Kasumi-1 (cell line): ENCODE measurements at regions not wholly inside any gene's neighbourhood (a gene's known extent, or its start where the extent isn't known, plus 50 kb on each side); places are given as distances from the start of the nearest gene placed in this dataset.

Experiments
- DNase-seq, 2 experiments: peaks; one replicate each; lab custom pipeline; 2025; lab: John Stamatoyannopoulos, UW

- no peak for DNase-seq
Observed at GRCh38 chr5:103428411-103428871, 134.1 kb downstream of the NUDT12 start.

- no peak for DNase-seq
Observed at GRCh38 chr5:103427326-103427725, 135.3 kb downstream of the NUDT12 start.

GRCh38 chr5:103425686-103426454, 136.7 kb downstream of the NUDT12 start:
- DNase-seq, result no peak

- DNase-seq, result no peak
Observed at GRCh38 chr5:103424453-103425205, 138.0 kb downstream of the NUDT12 start.

GRCh38 chr5:103424026-103424425, 138.6 kb downstream of the NUDT12 start:
- DNase-seq, result no peak

- DNase-seq, result no peak
Observed at GRCh38 chr5:103422756-103423155, 139.8 kb downstream of the NUDT12 start.

- DNase-seq, result no peak
Observed at GRCh38 chr5:103414604-103415003, 148.0 kb downstream of the NUDT12 start.

GRCh38 chr5:103411711-103412110, 150.9 kb downstream of the NUDT12 start:
- DNase-seq, result no peak

- no peak for DNase-seq
Observed at GRCh38 chr5:103410172-103410571, 151.6 kb downstream of the MACIR start.

GRCh38 chr5:103409013-103409670, 150.6 kb downstream of the MACIR start:
- DNase-seq, result no peak

- no peak for DNase-seq
Observed at GRCh38 chr5:103408408-103408807, 149.8 kb downstream of the MACIR start.

GRCh38 chr5:103407402-103407801, 148.8 kb downstream of the MACIR start:
- no peak for DNase-seq

GRCh38 chr5:103404483-103404882, 145.9 kb downstream of the MACIR start:
- DNase-seq, result no peak

GRCh38 chr5:103402851-103403250, 144.3 kb downstream of the MACIR start:
- DNase-seq, result no peak

GRCh38 chr5:103397739-103398581, 139.4 kb downstream of the MACIR start:
- no peak for DNase-seq

GRCh38 chr5:103394676-103395075, 136.1 kb downstream of the MACIR start:
- peak; percentile 33 to 36 for DNase-seq

- peak; percentile 91 to 93 for DNase-seq
Observed at GRCh38 chr5:103393101-103393754, 134.7 kb downstream of the MACIR start.

GRCh38 chr5:103391659-103392058, 133.1 kb downstream of the MACIR start:
- DNase-seq, result no peak

GRCh38 chr5:103389846-103390245, 131.3 kb downstream of the MACIR start:
- DNase-seq, result no peak

- DNase-seq, result no peak
Observed at GRCh38 chr5:103389357-103389756, 130.8 kb downstream of the MACIR start.

GRCh38 chr5:103385722-103386121, 127.2 kb downstream of the MACIR start:
- DNase-seq, result no peak
